TTC549 (cell line): ENCODE measurements at regions not wholly inside any gene's neighbourhood (a gene's known extent, or its start where the extent isn't known, plus 50 kb on each side); places are given as distances from the start of the nearest gene placed in this dataset.
"Not testable (repeated sequence)": the region's sequence is repeated elsewhere in the genome, so short reads cannot be mapped to it uniquely, and the experiment has no call there.

Source experiments
- FAIRE-seq: peaks from 2 replicates; lab custom pipeline; 2012; peaks lifted over from hg19 to GRCh38; lab: Jason Lieb, UNC

- no peak for FAIRE-seq
These were observed 112.7 kb downstream of the TANC2 start for GRCh38 chr17:63078707-63079106.

- FAIRE-seq = peak; percentile 63
These were observed 116.3 kb downstream of the TANC2 start for GRCh38 chr17:63082273-63082861.

GRCh38 chr17:63082952-63083351 lies 116.9 kb downstream of the TANC2 start:
- FAIRE-seq = no peak

DNA sequence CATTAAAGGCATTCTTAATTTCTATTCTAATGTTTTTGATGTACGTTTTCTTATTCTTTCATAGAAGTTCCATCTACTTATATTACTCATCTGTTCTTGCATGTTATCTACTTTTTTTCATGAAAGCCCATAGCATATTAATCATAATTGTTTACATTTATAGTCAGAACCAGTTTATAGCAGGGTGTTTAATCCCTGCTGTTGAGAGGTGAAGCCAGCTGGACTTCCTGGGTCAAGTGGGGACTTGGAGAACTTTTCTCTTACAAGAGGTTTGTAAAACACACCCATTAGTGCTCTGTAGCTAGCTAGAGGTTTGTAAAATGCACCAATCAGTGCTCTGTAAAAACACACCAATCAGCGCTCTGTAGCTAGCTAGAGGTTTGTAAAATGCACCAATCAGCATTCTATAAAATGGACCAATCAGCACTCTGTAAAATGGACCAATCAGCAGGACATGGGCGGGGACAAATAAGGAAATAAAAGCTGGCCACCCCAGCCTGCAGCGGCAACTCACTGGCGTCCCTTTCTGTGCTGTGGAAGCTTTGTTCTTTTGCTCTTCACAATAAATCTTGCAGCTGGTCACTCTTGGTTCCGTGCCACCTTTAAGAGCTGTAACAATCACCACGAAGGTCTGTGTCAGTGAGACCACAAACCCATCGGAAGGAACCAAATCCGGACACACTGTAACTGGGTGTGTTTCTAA lies 120.6 kb downstream of the TANC2 start:
- FAIRE-seq = no peak

DNA sequence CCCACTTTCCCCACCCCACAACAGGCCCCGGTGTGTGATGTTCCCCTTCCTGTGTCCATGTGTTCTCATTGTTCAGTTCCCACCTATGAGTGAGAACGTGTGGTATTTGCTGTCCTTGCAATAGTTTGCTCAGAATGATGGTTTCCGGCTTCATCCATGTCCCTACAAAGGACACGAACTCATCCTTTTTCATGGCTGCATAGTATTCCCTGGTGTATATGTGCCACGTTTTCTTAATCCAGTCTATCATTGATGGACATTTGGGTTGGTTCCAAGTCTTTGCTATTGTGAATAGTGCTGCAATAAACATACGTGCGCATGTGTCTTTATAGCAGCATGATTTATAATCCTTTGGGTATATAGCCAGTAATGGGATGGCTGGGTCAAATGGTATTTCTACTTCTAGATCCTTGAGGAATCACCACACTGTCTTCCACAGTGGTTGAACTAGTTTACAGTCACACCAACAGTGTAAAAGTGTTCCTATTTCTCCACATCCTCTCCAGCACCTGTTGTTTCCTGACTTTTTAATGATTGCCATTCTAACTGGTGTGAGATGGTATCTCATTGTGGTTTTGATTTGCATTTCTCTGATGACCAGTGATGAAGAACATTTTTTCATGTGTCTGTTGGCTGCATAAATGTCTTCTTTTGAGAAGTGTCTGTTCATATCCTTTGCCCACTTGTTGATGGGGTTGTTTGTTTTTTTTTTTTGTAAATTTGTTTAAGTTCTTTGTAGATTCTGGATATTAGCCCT lies 124.5 kb downstream of the TANC2 start:
- not testable (repeated sequence) for FAIRE-seq

DNA sequence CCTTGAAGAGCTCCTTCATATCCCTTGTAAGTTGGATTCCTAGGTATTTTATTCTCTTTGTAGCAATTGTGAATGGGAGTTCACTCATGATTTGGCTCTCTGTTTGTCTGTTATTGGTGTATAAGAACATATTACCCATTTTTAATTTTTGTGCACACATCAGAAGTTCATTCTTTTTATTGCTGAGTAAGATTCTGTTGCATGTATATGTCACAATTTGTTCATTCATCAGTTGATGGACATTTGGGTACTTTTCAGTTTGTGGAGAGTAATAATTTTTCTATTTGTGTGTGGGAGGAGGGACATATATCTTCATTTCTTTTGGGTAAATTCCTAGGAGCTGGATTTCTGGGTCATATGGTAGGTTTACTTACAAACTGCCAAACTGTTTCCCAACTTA lies 125.9 kb downstream of the TANC2 start:
- not testable (repeated sequence) for FAIRE-seq

DNA sequence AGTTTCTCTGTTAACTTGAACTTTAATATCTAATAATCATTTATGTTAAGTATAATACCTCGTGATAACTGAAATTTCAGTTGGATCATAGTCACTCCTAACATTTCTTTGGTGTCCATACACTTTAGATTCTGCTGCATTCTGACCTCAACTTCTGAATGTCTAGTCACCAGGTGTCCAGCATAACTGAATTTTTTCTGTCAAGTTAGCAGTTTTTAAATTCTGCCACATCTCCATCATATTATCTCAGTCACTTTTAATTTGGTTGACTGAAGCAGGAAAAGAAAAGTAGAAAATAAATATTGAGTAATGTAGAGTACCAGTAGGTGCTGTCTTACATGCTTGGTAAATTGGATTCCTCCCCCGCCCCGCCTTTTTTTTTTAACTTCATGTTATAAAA lies 128.6 kb downstream of the TANC2 start:
- no peak for FAIRE-seq

DNA sequence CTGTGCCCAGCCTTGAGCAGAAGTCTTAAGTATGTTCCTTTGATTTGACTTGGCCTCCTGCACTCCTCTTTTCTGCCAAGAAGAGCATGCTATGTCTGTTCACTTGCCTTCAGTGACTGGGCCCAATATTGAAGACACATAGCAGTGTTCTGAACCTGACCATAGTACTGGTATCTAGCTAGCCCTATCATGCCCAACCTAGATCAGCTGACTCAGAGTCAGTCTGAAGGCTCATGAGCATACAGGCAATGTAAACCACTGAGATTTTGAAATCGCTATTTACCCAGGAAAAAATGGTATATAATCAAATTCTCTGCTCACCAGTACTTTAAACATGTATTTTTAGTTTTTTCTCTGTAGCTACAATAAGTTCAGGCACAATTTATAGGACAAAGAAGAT lies 129.4 kb downstream of the TANC2 start:
- no peak for FAIRE-seq

GRCh38 chr17:63095879-63096278 lies 129.8 kb downstream of the TANC2 start:
- FAIRE-seq = no peak

DNA sequence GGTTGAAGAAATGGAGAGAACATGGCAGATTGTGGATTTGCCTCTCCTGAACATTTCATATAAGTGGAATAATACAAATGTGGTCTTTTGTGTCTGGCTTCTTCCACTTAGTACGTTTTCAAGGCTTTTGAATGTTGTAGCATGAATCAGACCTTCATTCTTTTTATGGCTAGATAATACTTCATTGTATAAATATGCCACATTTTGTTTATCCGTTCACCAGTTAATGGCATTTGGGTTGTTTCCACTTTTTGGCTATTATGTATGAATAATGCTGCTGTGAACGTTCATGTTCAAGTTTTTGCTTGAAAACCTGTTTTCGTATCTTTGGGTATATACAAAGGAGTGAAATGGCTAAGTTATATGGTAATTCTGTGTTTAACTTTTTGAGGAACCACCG lies 130.4 kb downstream of the TANC2 start:
- no peak for FAIRE-seq

GRCh38 chr17:63099425-63099824 lies 133.4 kb downstream of the TANC2 start:
- no peak for FAIRE-seq

DNA sequence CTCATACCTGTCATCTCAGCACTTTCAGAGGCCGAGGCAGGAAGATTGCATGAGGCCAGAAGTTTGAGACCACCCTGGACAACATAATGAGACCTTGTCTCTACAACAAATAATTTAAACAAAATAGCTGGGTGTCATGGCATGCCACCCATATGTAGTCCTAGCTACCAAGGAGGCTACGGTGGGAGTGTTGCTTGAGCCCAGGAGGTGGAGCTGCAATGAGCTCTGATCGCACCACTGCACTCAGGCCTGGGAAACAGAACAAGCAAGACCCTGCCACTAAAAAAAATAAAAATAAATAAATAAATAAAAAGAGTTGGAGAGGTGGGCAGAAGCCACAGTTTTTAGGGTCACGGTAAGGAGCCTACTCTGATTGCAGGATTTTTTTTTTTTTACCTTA lies 136.0 kb downstream of the TANC2 start:
- no peak for FAIRE-seq

GRCh38 chr17:63106050-63106449 lies 140.0 kb downstream of the TANC2 start:
- no peak for FAIRE-seq

DNA sequence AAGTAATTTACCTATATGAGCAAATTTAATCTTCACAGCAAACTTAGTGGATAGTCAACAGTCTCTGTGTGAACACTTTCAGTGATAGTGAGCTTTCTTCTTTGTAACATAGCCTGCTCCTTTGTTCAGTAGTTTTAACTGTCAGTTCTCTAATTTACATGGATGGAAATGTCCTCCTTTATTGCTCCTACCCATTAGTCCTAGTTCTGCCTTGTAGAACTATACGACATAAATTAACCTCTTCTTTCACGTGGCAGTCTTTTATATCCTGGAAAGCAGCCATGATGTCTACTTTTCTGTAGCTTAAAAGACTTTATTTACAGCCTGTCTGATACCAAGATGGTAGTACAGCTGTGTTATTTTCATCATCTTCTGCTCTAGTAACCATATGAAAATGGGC lies 143.6 kb downstream of the TANC2 start:
- FAIRE-seq = no peak

- no peak for FAIRE-seq
These were observed 147.1 kb downstream of the TANC2 start for GRCh38 chr17:63113167-63113566.

DNA sequence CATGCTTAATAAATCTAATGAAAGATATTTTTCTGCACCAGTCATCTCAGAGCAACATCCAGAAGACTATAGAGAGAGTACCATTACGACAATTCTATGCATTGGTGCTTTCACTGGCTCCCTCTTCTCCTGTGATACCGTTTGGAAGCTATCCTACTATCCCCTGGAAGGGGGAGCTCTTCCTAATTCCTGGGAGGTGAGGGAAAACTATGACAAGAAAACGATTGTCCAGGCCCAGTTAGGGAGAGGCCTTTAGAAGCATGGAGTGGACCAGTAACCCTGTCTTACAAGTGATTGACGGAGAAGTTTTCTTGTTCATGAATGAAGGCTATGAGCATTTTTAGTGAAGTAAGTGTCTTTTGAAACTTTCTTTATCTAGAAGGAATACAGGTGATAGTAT lies 150.2 kb downstream of the TANC2 start:
- FAIRE-seq = no peak

DNA sequence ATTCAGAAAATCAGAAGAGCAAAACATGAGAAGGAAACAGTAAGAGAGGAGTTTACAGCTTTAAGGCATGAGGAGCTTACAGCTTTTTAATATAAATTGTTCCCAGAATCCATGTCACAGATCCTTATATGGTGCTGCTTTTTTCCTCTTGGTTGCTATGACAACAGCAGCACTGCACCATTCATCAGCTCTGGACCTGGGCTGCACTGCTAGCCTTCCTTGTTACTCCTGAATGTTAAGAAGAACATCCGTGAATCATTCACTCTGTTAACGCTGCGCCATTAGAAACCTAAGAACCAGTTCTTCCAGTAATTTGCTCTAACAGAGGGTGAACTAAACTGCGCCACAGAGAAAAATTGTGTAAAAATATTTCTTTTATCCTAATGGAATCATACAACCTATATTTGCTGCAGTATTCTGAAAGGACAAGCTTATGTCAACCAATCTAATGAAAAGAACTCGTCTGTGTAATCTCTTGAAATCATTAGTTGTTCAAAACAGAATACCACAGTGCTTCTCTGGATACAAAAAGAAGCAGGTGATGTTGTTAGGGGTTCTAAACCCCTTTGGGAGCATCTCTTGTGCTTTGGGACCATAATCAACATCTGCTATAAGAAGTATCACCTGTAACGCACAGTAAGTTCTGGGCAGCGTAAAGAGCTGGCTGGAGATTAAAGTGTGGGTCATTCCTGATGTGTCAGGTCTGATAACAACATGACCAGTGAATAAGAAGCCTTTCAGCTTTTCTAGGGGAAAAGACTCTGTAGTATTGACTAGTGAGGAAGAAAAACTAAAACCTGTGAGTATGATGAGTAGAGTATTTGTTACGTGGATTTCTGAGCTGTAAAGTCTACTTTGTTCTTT lies 151.2 kb downstream of the TANC2 start:
- no peak for FAIRE-seq

- no peak for FAIRE-seq
These were observed 154.4 kb downstream of the TANC2 start for GRCh38 chr17:63120406-63120805.

DNA sequence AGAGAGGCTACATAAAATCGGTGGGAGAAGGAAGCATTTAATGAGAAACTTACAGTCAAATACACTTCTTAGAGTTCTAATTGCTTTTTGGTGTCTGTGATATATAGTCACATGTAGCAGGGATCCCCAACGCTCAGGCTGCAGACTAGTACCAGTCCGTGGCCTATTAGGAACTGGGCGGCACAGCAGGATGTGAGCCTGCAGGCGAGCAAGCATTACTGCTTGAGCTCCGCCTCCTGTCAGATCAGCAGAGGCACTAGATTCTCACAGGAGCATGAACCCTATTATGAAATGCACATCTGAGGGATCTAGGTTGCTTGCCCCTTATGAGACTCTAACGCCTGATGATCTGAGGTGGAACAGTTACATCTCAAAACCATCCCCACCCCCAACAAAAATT lies 158.5 kb downstream of the TANC2 start:
- no peak for FAIRE-seq

DNA sequence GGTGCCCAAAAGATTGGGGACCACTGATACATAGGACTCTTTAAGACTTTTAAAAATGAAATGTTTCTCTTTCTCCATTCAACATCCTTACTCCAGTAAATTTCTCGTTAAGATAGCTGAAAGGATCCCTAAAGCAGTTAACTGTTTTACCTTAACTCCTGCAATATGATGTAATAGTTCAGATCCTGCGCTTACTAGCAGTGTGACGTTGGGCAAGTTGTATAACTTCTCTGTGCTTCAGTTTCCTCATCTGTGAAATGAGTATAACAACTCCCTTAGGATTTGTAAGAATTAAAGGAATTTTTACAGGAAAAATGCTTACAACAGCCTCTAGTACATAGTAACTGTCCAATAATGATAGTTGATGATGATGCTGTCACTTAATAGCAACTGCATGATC lies 158.9 kb downstream of the TANC2 start:
- no peak for FAIRE-seq

DNA sequence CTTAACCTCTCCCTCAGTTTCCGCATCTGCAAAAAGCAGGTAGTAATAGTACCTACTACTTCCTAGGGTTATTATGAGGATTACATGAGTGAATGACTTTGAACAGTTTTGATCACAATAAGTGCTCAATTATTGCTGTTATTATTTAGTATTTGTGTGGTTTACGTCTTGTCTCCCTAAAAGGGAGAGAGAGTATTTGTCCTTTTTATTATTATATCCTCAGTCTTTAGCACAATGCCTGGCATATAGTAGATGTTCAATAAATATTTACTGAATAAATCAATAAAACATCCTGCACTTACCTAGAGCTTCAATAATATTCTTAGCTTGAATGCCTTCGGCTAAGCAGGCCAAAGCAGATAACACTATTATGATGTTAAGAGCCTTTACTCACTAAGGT lies 160.0 kb downstream of the TANC2 start:
- FAIRE-seq = no peak

- no peak for FAIRE-seq
These were observed 160.6 kb downstream of the TANC2 start for GRCh38 chr17:63126607-63127006.

DNA sequence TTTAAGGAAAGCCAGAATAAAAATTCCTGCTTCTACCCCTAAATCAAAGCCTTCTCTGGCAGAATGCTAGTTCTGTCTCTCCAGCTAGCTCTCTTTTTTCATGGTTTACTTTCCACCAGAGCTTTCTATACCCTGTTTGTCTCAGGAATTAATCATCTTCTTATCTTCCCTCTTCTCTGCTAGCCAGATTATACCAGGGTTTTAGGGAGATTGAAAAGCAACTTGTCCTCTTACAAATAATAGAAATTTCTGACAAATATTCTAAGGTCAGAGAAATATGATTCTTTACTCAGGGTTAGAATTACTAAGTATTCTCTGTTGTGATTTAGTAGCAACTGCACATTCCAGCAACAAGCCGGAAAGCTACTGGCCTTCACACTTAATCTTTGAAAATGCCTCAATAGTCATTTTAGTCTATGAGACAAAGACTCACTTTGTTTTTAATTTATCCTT lies 166.4 kb downstream of the TANC2 start:
- no peak for FAIRE-seq
